HG03108 (cell line): ENCODE measurements at regions not wholly inside any gene's neighbourhood (a gene's known extent, or its start where the extent isn't known, plus 50 kb on each side); places are given as distances from the start of the nearest gene placed in this dataset.
"Not testable (repeated sequence)": the region's sequence is repeated elsewhere in the genome, so short reads cannot be mapped to it uniquely, and the experiment has no call there.

ENCODE experiments used
- ATAC-seq: cut with Tn5 transposase; IDR thresholded peaks from one replicate; pipeline ENCODE4 v1.9.1; 2021; ENCODE audit warnings: moderate library complexity; ENCODE audit not compliant: unreplicated experiment

DNA sequence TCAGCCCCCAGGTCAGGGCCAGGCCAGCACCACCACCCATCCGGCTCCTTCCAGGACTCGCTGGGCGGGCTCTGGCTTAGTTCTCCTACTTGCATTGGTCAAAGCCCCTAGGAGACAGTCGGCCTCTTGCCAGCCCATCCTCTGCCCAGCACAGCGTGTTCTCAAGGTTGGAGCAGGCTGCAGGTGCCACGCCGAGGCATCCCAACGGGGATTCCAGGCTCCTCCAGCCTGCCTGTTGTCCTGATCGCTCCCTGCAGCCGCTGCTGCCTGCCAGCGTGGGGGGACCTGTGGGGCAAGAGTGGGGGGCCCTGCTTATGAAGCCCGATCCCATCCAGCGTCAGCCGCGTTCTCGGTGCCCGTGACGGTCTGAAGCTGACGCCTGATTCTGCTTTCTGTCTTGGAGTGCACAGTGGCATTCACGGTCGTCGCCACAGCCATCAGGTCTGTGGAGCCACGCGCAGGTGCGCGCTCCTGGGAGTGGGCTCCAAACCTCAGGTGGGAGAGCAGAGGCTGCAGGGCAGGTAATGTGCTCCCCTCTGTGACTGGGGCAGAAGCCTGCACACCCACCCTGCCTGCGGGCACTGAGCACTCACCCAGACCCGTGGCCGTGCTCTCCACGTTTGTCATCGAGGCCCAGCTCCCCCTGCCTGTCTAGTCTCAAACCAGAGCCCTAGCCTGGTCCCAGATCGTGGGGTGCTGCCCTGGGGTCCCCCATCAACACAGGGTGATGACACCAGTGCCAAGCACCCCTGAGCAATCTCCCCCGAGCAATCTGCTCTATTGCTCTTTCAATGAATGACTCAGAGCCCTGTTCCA, 991.6 kb downstream of the BRD1 start:
- no peak for ATAC-seq

DNA sequence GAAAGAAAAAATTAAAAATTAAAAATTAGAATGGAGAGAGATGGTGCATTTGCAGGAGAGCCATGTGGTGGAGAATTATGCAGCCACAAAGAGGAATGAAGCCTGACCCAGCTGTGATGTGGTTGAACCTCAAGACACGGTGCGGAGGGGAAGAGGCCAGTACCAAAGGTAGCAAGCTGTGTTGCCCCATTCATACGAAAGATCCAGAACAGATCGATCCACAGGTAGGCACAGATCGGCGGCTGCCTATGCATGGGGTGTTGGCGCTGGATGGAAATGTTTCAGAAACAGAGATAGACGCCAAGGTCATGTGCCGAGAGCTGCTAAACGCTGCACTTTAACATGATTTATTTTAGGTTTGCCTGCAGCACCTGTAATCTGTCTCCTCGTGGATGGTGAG, 992.3 kb downstream of the BRD1 start:
- no peak for ATAC-seq

DNA sequence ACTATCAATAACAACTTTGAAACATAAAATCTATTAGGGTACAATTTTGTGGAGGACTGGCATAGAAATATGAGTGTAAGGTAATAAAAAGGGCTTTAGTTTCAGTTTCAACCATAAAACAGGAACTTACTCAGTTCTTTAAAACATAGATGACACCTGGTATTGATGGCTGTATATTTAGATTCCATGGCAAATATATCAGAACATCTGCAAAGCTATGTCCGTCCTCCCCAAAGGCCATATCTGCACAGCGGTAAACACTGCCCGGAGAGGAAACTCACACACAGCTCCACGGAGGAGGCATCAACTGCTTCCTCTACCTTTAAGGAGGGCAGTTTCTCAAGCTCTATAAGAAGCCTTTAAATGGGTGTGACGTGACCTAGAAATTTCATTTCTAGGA, 993.3 kb downstream of the BRD1 start:
- no peak for ATAC-seq

DNA sequence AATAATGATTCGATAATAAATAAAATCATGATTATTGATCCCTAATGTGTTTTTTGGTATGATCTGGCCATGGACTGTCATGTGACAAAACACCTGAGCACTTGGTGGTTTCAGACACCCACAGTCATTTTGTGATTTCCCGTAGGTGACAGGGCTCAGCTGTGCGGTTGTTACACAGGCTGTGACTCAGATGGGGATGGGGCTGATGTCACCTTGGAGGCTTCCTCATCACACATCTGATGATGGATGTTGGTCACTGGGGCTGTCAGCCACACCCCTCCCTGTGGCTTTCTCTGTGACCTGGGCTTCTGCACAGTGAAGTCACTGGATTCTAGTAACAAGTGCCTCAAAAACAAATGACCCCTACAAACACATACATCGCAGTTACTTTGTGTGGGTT, 995.1 kb downstream of the BRD1 start:
- no peak for ATAC-seq

DNA sequence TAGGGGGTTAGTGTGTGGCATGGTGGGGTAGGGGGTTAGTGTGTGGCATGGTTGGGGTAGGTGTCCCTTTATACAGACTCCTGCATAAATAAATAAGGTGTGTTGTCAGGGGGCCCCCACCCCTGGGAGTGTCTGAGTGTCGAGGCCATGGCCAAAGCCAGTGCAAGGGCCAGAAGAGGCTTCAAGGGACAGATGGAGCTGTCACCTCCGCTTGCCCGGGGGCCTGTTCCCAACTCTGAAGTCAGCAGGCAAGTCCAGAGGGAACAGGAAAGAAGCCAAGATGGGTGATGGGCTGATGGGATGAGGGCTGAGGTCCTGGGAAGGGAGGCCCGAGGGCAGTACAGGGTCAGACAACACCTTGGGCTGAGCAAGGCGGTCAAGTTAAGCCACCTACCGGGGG, 997.8 kb downstream of the BRD1 start:
- no peak for ATAC-seq

DNA sequence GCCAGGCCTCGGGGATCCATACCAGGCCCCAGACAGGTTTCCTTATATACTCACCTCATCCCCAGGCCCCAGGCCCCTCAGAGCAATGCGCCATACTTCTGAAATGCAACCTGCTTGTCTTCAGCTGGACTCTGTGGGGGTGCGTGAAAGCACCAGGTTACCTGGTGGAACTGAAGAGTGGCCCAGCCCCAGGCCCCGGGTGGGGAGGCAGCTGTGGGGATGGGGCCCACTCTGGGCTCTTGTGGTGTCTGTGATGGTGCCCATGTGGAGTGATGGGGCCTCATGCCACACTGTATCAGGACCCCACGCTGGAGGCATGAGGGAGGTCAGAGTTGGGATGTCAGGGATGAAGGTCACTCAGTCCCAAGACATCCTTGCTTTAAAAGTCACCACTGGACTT, 999.0 kb downstream of the BRD1 start:
- no peak for ATAC-seq

DNA sequence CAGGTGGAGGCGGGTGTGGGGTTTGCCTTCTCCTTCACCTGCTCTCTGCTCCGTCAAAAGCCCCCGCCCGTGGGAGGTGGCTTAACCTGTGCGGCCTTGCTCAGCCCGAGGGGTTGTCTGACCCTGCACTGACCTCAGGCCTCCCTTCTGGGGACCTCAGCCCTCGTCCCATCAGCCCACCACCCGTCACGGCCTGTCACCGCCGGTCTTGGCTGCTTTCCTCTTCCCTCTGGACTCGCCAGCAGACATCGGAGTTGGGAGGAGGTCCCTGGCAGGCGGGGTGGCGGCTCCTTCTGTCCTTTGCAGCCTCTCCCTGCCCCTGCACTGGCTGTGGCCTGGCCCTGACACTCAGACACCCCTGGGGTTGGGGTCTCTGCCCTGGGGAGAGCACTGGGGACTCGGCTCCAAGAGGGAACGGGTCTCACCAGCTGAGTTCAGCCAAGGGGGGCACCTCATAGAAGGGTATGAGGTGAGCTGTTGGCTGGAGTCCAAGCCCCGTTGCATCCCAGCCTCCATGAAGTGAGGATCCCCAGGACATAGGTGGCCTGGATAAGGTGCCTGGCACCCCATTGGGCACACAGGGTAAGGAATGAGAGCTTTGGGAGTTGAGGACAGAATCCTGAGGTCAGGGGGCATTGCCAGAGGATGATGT, 999.6 kb downstream of the BRD1 start:
- ATAC-seq = no peak

DNA sequence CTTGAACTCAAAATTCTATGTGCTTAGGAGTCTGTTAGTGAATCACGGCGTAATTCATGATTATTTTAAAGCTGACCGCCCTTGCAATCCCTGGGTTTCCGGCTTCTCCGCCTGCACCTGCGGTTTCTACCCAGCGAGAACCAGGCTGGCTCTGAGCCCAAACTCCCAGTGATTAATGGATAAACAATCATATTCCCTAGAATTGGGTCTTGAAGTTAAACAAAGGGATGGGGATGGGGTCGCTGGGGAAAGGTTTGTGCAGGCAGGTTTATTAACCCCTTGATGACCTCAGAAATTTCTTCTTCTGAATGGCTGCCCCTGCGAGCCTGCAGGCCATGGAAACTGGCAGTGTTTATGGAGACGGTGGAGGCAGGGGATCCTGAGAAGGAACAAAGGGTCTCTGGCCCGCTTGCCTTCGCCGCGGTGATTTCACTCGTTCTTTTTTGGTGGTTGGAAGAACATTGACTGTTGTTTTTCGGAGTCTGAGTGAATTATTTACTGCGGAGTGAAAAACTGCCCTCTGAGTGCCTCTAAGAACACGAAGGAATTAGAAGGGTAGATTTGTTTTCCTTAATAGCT, 1000.3 kb downstream of the BRD1 start:
- no peak for ATAC-seq

DNA sequence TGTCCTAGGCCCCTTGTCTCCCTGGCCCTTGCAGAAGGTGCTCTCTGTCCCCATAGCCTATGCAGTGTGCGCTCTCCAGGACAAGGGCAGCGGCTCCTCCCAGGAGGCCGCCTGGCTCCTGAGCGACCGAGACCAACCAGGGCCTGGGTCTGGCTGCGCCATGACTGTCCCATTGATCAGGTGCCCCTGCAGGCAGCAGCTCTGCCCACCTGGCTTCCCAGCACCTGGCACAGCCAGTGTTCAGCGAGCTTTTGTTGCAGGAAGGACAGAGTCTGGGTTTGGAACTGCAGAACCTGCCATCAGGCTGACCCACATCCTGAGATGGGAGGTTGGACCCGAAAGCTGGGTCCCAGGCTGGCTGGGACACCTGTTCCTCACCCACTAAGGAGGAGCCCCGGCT, 1001.1 kb downstream of the BRD1 start:
- no peak for ATAC-seq

DNA sequence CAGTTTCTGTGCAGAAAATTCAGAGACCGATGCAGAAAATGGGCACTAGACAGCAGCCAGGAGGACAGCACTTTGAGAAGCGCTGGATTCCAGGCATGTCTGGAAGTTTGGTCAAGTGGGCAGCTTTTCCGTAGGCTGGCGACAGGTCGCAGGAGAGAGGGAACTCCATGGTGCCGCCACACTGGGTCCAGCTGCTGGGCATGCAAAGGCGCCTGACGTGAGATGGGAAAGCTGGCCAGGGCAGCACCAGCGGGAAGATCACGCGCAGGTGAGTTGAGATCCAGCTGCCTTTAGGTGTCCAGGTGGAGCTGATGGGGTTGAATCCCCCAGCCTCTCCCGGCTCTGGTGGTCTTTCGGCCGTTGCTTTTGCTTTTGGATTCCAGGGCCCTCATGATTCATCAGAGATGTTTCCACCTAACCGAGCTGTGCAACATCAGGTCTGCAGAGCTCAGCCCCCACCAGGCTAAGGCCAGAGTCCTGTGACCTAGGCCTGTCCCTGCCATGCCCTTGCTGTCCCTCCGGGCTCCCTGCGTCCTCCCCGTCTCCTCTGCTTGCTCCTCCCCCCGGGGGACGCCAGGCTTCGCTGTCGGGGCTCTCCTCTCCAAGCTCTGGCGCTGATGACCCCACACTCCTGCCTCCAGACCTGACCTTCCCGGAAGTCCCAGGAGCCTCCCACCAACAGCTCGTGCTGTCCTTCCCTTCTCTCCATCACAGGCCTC, 1001.7 kb downstream of the BRD1 start:
- ATAC-seq = no peak

DNA sequence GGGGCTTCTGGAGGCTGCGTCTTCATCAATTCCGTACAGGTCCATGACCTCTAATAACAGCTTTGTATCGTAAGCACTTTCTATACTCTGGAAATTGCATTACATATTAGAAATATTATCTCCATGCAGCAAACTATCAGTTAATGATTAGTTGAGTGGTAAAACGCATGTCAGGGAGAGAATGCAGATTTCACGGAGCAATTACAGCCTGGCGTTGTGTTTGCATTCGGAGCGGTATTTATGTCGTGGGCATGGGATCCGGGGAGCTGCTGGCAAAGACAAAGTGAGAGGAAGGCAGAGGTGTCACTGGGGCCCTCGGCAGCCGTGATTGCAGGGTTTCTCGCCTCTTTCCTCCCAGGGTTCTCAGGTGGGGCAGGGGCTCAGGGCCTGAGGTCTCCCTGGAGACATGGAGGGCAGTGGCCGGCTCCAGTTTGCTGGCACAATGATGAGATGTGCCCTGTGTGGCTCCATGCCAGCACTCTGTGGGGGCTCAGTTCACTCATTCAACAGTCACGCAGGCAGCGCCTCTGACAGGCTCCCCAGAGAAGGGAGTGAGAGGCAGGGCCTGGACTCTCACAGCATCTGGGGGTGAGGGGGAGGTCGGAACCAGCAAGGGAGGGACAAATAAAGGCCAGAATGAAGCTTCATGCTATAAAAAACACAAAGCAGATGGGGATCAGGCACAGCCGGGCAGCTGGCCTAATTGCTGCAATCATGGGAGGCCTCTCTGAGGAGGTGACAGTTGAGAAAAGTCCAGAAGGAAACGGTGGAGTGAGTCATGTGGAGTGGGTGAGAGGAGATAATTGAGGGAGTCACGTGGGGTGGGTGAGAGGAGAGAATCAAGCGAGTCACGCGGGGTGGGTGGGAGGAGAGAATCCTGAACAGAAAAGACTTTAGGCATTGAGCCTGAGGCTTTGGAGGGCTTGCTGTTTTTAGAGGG, 1002.7 kb downstream of the BRD1 start:
- ATAC-seq = no peak

DNA sequence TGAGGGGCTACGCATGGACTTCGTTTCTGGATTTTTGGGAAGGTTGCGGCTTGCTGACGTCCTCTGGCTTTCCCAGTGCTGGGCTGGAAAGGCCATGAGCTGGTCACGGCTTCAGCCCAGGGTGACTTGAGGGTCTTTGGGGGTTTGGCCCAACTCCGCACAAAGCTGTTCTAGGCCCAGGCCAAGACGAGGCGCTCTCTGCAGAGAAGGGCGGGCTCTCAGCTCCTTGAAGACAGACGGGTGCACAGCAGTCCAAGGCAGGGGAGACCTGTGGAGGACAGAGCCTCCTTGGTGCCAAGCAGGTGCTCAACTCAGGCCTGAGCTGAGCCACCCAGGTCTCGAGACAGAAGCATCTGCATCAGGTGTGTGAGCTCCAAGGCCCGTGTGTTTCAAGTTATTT, 1003.7 kb downstream of the BRD1 start:
- ATAC-seq = no peak

DNA sequence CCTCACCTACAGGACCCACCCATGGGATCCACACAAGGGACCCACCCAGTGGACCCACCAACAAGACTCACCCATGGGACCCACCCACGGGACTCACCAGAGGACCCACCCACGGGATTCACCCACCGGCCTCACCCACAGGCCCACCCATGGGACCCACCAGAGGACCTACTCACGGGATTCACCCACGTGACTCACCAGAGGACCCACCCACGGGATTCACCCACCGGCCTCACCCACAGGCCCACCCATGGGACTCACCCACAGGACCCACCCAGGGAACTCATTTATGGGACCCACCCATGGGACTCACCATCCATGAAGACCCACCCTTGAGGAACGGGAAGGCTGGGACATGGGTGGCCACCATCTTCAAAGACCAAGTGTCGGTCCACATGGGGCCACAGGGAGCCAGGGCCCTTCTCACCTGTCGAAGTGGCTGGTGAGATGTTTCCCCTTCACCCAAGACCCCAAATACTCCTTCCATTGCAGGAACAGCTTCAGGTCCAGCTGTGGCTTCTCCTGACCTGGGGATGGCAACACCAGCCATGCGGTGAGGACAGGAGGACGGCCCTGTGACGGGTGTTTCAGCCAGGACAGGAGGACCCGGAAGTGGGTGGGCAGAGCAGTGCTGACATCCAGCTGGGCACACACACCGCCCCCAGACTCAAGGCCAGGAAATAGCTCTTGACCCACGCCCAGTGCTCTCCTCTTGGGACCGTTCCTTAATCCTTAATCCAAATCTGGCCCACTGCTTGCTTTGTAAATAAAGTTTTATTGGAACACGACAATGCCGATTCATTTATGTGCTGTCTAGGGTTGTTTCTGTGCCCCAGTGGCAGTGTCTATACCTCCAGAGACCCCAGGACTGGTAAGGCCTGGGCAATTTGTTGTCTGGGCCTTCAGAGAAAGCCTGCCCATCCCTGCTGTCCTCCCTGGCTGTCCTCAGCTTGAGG, 1005.1 kb downstream of the BRD1 start:
- no peak for ATAC-seq

DNA sequence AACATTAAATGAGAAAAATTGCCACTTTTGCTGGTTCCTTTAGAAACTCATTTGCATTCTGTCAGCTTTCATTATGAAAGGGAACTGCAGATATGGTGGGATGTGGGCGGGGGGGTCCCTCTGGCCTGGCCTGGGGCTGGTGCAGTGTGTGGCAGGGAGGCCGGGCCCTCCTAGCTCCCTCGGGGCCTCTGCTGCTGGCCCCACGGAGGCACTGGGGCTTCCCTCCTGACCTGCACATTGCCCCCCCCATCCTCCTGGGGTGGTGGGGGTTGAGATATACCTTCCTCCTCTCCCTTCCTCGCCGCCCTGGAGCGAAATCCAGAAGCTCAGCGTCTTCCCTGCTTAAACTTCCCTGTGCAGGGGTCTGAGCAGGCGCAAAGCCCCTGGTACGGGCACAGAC, 1005.9 kb downstream of the BRD1 start:
- ATAC-seq = no peak

DNA sequence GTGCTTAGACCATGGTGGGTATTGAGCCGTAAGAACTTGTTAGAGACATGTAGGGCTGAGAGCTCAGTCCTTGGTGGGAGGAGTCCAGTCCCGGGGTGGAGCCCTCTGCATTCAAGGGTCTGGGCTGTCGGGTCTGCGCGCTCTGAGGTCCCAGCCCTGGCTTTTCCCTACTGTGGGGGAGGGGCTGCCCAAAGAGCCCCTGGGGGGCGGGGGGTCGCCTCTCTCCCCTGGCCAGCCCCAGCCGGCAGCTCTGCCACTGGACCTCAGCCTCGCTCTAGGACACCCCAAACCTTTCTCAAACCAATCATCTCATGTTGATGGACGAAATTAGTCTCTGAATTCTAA, 1006.4 kb downstream of the BRD1 start:
- no peak for ATAC-seq

DNA sequence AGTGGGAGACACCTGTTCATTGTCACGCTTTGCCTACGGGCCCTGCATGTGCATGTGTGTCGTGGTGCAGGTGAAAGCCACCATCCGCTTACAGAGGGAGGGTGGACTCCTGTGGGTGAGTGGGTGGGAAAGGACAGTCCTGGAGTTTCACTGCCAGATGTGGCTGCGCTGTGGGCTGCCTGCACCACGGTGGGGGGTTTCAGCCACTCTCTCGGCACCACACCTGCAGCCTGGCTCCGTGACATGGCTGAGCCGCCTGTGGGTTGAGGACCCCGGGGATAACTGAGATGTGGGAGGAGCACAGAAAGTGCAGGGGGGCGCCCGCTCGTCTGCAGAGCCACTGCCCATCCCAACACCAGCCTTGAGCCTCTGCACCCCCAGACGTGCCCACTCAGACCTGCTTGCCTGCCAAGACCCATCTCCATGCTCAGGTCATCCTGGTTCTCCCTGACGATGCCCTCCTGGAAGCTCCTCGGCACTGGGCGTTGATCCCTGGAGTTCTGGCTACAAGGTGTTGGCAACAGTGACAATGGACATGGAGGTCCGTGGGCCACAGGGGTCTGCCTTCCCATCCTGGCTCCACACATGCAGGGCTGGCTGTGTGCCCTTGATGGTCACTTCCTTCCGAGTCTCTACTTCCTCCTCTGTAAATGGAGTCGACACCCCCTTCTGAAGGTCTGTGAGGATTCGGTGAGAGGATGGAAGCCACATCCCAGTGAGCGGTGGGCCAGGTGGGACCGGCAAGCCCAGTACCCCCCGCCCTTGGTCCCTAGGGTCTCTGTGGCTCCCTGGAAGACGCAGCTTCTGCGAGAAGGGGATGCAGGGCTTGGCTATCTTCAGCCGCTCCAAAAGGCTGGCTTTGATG, 1007.0 kb downstream of the BRD1 start:
- ATAC-seq = no peak

DNA sequence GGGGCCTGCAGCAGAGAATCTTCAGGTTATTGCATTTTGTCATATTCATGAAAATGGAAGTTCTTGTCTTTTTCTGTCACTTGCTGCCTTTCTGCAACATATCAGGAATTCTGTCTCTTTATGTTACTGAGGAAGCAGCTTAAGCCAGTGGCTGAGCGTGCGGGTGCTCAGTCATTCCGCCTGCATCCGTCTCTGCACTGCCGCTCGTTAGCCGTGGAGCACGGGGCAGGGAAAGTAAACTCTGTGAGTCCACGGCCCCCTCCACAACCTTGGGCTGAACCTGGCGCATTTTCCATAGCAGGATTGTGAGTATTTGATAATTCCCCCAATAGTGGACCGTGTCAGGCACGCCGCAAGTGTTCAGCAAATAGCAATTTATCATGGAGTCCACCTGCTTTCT, 1007.7 kb downstream of the BRD1 start:
- no peak for ATAC-seq

DNA sequence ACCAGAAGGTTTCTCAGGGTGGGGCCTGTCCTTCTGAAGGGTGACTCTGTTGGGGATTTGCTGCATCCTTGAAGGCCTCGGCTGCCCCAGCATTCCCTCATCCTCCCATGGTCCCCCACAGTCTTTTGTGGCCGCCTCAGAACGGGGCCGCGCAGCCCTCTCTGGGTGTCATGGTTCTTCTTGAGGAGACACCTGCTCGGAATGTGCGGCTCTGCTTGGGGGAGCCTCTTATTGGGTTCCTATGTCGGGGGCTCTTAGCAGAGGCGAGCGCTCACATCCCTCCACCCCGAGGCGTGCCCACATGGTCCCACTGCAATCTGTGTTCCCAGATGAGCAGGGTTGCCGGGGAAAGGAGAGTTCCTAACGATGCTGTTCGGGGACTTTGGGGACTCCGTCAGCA, 1008.4 kb downstream of the BRD1 start:
- ATAC-seq = no peak

DNA sequence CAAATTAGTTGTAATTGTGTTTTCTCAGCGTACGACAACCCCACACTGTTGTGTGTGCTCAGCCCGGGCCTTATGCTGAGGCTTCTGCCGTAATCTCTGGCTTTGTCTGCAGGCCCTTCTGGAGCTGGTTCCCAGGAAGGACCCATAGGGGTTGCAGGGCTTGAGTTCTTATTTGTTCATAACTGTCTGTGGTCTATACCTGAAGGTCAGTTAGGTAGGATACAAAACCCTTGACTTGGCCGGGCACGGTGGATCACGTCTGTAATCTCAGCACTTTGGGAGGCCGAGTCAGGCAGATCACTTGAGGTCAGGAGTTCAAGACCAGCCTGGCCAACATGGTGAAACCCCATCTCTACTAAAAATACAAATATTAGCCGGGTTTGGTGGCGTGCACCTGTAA, 1010.2 kb downstream of the BRD1 start:
- not testable (repeated sequence) for ATAC-seq
